Activated CD4-positive, alpha-beta T cell treated with anti-CD3 and anti-CD28 coated beads, Interleukin-2, amount 10 ng/mL, durations not matched to agents 7 days and 5 days (primary cell): ENCODE measurements at regions not wholly inside any gene's neighbourhood (a gene's known extent, or its start where the extent isn't known, plus 50 kb on each side); places are given as distances from the start of the nearest gene placed in this dataset.

ENCODE experiments used
- CTCF ChIA-PET: fragments of 350-600 bp; sonication (Branson Sonifier 250); formaldehyde crosslinking; loops from one replicate; lab custom pipeline; 2021; ENCODE audit warnings: antibody characterized with exemption; lab: Charles Lee
- POLR2A ChIA-PET: fragments of 350-600 bp; sonication (Branson Sonifier 250); formaldehyde crosslinking; loops from one replicate; lab custom pipeline; 2021; ENCODE audit warnings: antibody characterized with exemption; lab: Charles Lee
- DNase-seq: peaks from one replicate; pipeline ENCODE4 v3.0.0-alpha.2; 2020
- H3K27ac Mint-ChIP-seq: one replicate; pipeline ENCODE4 v1.8.0; 2021; ENCODE audit warnings: mild to moderate bottlenecking, moderate library complexity, mixed read lengths
- H3K27me3 Mint-ChIP-seq: one replicate; pipeline ENCODE4 v1.8.0; 2021; ENCODE audit warnings: mixed read lengths
- H3K36me3 Mint-ChIP-seq: one replicate; pipeline ENCODE4 v1.8.0; 2021; ENCODE audit warnings: low read depth, mixed read lengths
- H3K4me1 Mint-ChIP-seq: one replicate; pipeline ENCODE4 v1.8.0; 2021; ENCODE audit warnings: mixed read lengths
- H3K4me3 Mint-ChIP-seq: one replicate; pipeline ENCODE4 v1.8.0; 2021; ENCODE audit warnings: mild to moderate bottlenecking, moderate library complexity, mixed read lengths
- H3K9me3 Mint-ChIP-seq: one replicate; pipeline ENCODE4 v1.8.0; 2021; ENCODE audit warnings: mixed read lengths

DNA sequence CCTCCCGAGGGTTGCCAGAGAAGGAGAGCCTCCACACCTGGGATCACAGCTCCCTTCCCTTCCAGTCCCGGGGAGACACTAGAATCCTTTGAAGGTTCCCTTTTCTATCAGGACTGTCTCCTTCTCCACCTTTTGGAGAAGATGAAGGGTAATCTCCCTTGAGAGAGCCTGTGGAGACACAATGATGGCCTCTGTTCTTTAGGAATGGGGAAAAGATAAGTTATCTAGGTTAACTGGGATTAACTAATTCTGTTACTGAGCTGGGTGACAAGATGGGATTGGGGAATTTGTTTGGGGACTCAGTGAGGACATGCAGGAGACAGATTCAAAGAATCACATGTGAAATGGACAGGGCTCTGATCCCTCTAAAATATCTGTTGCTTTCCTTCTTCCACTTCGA lies 181.1 kb upstream of the BMPER start:
- Mint-ChIP-seq H3K36me3 (no peaks in the 10 kb centered on the region), H3K27me3 (no peaks in the 10 kb centered on the region), H3K4me1 (no peaks in the 10 kb centered on the region), H3K9me3 (no peaks in the 10 kb centered on the region), H3K27ac (no peak overlapping the region), H3K4me3 (no peak overlapping the region)
- ChIA-PET POLR2A (no interaction called here), CTCF (no interaction called here)
- no peak for DNase-seq

DNA sequence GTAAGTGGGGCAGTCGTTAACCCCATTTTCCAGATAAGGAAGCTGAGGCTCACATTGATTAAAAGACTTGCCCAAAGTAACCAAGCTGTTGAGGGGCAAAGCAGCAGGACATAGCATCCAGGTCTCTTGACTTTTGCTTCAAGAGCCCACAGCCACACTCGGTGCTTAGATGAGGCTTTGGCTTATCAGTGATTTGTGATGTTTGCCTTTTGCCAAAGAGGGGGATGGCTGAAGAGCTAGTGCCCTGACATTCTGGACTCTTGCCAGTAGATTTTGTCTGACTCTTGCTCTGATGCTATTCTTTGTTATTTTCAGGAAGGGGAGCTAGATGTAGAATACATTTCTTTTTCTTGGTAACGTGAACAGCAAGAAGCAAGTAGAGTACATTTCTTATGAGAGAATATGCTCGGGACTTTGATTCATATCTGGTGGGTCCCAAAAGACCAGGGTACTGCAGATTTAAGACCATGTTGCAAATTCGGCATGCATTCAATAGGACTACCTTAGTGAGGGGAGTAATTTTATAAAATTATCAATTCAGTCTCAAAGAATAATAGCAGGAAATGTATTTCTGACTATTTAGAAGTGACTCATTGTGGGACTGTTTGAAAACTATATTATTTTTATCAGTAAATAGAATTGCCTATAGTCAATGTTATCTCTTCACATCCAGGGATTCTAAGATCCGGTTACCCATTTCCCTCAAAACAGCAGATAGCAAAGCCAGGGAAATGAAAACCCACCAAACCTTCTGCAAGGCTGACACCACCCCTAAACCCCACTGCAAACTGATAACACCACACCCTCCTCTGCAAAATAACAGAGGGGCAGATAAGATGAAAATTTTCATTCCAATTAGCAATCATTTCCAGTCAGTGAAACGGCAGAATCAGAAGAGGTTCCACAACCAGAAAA lies 180.0 kb upstream of the BMPER start:
- POLR2A ChIA-PET = no interaction called here
- CTCF ChIA-PET = no interaction called here
- no peaks in the 10 kb centered on the region for H3K4me1 Mint-ChIP-seq
- H3K27me3 Mint-ChIP-seq = no peaks in the 10 kb centered on the region
- no peaks in the 10 kb centered on the region for H3K9me3 Mint-ChIP-seq
- H3K4me3 Mint-ChIP-seq = no peak overlapping the region
- DNase-seq = no peak
- no peaks in the 10 kb centered on the region for H3K36me3 Mint-ChIP-seq
- no peak overlapping the region for H3K27ac Mint-ChIP-seq

DNA sequence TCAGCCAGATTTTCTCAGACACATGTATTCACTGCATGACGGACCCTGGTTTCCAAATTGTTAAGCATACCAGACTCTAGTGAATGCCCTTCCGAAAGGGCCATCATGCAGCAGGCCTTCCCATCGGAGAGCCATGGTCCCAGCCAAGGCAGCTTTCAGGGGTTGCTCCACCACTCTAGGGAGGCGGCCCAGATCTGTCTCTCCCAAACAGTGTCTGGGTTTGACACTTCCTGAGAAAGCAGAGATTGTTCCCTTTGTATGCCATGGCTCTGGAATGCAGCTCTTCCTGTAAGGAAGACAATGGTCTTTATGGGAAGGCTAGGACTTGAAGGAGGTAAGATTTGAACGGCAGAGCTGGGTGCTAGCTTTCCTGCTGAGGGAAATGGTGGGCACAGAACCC lies 178.8 kb upstream of the BMPER start:
- CTCF ChIA-PET = no interaction called here
- Mint-ChIP-seq H3K36me3 (no peaks in the 10 kb centered on the region), H3K27ac (no peak overlapping the region), H3K9me3 (no peaks in the 10 kb centered on the region), H3K4me1 (no peaks in the 10 kb centered on the region), H3K27me3 (no peaks in the 10 kb centered on the region), H3K4me3 (no peak overlapping the region)
- DNase-seq = no peak
- POLR2A ChIA-PET = no interaction called here

DNA sequence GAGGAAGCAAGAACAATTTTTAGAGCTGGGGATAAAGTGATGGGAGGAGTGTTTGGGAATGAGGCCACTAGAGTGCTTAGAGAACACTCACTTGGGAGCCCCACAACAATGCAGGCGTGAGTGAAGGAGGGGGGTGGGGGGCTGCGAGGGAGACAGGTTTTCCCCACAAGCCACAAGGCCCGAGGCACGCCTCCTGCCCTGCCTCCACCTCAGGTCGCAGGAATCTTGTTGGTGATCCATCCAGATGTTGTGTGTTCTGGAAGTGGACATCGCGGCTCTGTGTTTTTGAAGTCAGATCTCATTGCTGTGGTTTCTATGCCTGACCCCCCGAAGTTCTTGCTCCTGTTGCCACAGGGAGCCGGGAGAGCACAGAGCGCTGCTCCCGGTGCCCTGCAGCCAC lies 178.0 kb upstream of the BMPER start:
- DNase-seq = no peak
- CTCF ChIA-PET = no interaction called here
- H3K36me3 Mint-ChIP-seq = no peaks in the 10 kb centered on the region
- H3K4me1 Mint-ChIP-seq = no peaks in the 10 kb centered on the region
- POLR2A ChIA-PET = no interaction called here
- no peaks in the 10 kb centered on the region for H3K9me3 Mint-ChIP-seq
- H3K4me3 Mint-ChIP-seq = no peak overlapping the region
- H3K27ac Mint-ChIP-seq = no peak overlapping the region
- H3K27me3 Mint-ChIP-seq = no peaks in the 10 kb centered on the region

DNA sequence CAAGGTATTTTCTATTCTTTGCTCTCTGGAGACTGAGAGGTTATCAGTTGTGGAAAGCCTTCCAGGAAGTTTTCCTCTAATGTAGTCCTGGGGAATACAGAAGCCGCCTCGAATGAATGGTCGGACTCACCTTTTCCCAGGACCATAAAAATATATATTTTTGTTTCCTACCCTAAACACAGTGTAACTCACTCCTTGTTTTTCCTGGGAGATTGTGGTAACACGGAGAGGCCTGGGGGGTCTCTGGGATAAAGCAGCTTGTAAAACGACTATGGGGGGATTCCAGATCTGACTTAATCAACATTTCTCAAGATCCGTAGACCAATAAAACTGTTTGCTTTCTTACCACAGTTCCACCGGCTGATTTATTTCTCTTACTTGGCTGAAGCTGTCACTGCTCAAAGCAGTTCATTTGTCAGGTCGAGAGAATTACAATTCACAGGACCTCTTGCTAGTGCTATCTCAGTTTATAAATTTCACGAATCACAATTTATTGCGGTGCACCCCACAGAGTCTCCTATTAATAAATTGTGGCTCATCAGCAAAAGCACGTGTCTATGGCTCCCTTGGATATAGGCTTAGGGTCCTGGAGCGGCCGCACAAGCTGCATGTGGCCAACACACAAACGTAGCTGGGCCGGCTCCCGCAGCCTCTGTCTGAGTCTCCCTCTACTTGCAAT lies 176.3 kb upstream of the BMPER start:
- Mint-ChIP-seq H3K9me3 (no peaks in the 10 kb centered on the region), H3K4me3 (no peak overlapping the region), H3K4me1 (no peaks in the 10 kb centered on the region), H3K27ac (no peak overlapping the region), H3K27me3 (no peaks in the 10 kb centered on the region), H3K36me3 (no peaks in the 10 kb centered on the region)
- DNase-seq = no peak
- CTCF ChIA-PET = no interaction called here
- POLR2A ChIA-PET = no interaction called here

DNA sequence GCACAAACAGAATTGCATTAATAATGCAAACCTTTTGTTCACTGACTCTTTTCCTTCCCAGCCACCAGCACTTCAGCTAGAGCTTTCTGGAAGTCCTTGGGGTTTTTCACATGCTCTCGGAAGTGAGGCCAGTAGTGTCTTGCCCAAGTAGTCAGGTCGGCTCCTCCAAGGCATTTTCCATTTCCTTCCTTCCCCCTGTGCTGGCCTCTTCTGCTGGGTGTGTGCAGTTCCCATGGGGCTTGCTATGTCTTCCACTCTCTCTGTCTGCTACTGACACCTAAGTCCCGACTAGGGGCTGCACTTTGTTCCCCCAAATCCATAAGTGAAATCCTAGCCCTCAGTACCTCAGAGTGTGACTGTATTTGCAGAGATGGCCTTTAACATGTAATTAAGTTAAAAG lies 175.6 kb upstream of the BMPER start:
- Mint-ChIP-seq H3K4me3 (no peak overlapping the region), H3K27me3 (no peaks in the 10 kb centered on the region), H3K4me1 (no peaks in the 10 kb centered on the region), H3K36me3 (no peaks in the 10 kb centered on the region), H3K27ac (no peak overlapping the region), H3K9me3 (no peaks in the 10 kb centered on the region)
- no peak for DNase-seq
- ChIA-PET POLR2A (no interaction called here), CTCF (no interaction called here)

DNA sequence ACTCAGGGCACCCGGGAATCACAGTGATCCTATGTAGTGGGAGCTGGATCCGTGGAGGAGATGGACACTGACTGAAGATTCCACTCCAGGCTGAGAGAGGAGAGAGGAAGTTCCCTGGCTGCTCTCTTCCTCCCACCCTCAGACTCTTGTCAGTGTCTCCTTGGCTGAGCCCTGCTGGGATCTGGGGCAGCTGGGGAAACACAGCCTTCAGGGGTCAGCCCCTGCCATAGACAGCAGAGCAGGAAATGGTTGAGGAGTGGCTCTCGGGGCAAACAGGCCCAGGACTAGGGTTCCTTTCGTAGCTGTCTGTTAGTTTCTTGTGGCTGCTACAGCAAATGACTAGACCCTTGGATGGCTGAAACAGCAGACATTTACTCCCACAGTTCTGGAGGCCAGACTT lies 174.4 kb upstream of the BMPER start:
- Mint-ChIP-seq H3K27ac (no peak overlapping the region), H3K27me3 (no peaks in the 10 kb centered on the region), H3K9me3 (no peaks in the 10 kb centered on the region), H3K4me1 (no peaks in the 10 kb centered on the region), H3K36me3 (no peaks in the 10 kb centered on the region), H3K4me3 (no peak overlapping the region)
- CTCF ChIA-PET = no interaction called here
- no peak for DNase-seq
- POLR2A ChIA-PET = interaction anchor here (0.6 kb wide), 1 partner anchor 312 kb away, joined by 4 read pairs; no protein-coding TSS in a partner anchor

DNA sequence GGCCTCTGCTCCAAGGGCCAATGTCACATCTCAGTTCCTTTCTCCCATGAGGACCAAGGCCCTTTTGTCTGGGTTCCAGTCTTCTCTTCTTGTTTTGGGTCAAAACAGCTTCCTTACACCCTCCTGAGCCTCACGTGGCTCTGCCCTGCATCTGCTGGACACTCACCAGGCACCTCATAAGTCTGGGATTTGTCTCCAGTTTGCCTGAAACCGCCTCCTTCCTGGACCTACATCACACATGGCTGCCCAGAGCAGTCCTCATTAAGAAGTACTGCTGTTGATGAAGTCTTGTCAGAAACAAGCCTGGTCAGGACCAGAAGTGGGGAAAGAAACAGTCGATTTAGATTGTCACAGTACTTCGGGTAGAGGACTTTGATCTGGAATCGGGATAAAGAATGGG lies 173.4 kb upstream of the BMPER start:
- POLR2A ChIA-PET = no interaction called here
- Mint-ChIP-seq H3K4me3 (no peak overlapping the region), H3K4me1 (no peaks in the 10 kb centered on the region), H3K9me3 (no peaks in the 10 kb centered on the region), H3K27ac (no peak overlapping the region), H3K27me3 (no peaks in the 10 kb centered on the region), H3K36me3 (no peaks in the 10 kb centered on the region)
- CTCF ChIA-PET = no interaction called here
- DNase-seq = no peak

DNA sequence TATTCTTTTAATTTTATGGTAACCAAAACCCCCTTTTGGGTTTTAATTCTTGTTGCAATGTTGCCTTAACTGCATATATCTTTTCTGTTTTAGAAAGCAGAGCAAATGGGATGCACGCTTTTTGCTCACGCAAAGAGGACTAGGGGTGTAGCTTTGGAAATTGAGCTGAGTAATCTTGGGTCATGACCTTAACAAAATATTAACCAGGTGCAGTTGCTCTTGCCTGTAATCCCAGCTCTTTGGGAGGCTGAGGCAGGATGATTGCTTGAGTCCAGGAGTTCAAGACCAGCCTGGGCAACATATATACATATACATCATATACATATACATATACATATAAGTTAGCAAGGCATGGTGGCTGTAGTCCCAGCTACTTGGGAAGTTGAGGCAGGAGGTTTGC lies 172.9 kb upstream of the BMPER start:
- H3K36me3 Mint-ChIP-seq = no peaks in the 10 kb centered on the region
- ChIA-PET CTCF (no interaction called here), POLR2A (no interaction called here)
- H3K27ac Mint-ChIP-seq = no peak overlapping the region
- H3K4me3 Mint-ChIP-seq = no peak overlapping the region
- H3K4me1 Mint-ChIP-seq = no peaks in the 10 kb centered on the region
- H3K27me3 Mint-ChIP-seq = no peaks in the 10 kb centered on the region
- DNase-seq = no peak
- H3K9me3 Mint-ChIP-seq = no peaks in the 10 kb centered on the region

DNA sequence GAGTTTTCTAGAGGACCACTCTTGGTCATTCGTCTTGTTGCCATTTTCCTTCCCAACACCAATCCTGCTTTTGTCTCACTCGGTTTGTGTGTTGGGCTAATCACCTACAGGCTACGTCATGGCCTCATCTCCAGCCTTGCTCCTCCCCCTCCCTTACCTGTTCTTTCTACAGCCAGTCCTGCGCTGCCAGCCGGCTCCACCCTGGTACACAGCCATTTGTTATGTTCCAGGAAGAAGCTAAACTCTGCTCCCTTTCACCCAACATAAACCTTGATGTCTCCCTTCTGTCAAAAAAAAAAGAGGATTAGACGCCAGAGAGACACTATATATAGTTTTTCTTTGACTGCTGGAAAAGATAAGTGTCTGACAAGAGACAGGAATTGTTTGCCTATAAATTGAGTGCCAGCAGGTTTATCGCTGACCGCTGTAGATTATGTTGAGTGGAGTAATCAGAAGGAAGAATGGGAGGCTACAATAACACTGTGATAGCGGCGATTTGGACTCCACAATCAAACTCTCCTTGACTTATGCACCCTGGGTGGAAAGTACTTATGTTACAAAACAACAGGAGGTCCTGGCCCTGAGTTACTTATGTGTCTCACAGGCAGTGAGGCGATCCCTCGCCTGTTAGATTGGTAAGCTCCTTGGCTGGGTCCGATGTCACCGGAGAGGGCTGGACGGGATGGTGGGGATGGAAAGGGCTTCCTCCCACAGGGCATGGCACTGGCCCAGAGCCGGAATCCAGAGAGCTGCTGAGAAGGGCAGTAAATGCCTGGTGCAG lies 171.3 kb upstream of the BMPER start:
- no peak for DNase-seq
- Mint-ChIP-seq H3K4me1 (no peaks in the 10 kb centered on the region), H3K36me3 (no peaks in the 10 kb centered on the region), H3K4me3 (no peak overlapping the region), H3K27ac (no peak overlapping the region), H3K27me3 (no peaks in the 10 kb centered on the region), H3K9me3 (no peaks in the 10 kb centered on the region)
- CTCF ChIA-PET = no interaction called here
- POLR2A ChIA-PET = no interaction called here

DNA sequence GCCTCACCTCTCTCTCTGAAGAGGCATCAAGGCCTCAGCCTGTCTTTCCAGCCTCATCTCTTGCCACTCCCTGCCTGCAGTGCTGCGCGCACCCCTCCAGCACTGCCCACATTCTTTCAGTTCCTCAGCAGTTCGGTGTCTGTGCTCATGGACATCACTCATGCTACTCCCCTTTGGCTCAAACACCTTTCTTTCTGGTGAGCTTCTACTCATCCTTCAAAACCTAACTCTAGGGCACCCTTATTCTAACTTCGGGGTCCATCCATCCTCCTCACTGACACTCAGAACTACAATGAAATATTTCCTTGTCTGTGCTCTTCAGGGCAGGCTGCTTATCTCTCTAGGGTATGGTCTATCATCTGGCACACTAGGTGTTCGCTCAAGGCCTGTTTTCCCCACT lies 169.9 kb upstream of the BMPER start:
- Mint-ChIP-seq H3K4me1 (no peaks in the 10 kb centered on the region), H3K27ac (no peak overlapping the region), H3K4me3 (no peak overlapping the region), H3K36me3 (no peaks in the 10 kb centered on the region), H3K27me3 (no peaks in the 10 kb centered on the region), H3K9me3 (no peaks in the 10 kb centered on the region)
- ChIA-PET CTCF (no interaction called here), POLR2A (no interaction called here)
- no peak for DNase-seq

DNA sequence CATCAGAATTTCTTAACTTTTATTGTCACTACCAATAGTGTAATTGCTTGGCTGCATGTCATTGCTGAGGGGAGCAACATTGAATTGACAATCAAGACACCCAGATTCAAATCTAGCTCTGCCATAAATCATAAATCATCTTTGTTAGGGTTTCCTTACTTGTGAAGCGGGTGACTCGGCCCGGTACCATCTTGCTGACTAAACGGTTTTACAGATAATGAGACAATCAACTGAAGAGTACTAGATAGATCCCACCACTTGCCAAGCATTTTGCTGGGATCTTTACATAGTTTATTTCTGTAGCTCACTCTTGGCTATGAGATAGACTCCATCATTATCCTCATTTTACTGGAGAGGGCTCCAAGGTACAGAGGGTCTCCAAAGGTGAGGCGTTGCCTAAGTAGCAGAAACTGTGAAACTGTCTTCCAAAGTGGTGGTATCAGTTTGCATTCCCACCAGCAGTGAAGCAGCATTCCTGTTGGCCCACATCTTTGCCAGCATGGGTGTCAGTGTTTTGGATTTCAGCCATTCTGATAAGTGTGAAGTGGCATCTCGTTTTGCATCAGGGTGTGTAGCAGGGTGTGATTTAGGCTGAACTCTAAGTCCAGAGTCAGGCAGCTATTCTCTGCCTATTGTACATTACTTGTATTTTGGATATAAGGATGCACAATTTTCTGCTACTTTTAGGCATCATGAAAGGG lies 168.7 kb upstream of the BMPER start:
- Mint-ChIP-seq H3K27me3 (no peaks in the 10 kb centered on the region), H3K9me3 (no peaks in the 10 kb centered on the region), H3K4me3 (no peak overlapping the region), H3K36me3 (no peaks in the 10 kb centered on the region), H3K4me1 (no peaks in the 10 kb centered on the region), H3K27ac (no peak overlapping the region)
- ChIA-PET POLR2A (no interaction called here), CTCF (no interaction called here)
- DNase-seq = no peak
